Lung (tissue), 11 donors: ENCODE measurements at regions not wholly inside any gene's neighbourhood (a gene's known extent, or its start where the extent isn't known, plus 50 kb on each side); places are given as distances from the start of the nearest gene placed in this dataset.

Experiments
- ATAC-seq: fragments of 200-7000 bp; cut with Tn5 transposase; one replicate; pipeline ENCODE4 v1.9.1; 2020; ENCODE audit warnings: moderate number of reproducible peaks; ENCODE audit not compliant: insufficient read depth, low FRiP score
- DNase-seq, 3 donors: peaks; one replicate each; pipeline ENCODE4 v3.0.0-alpha.2; 2013 to 2017
- H3K27ac ChIP-seq, 2 donors: one replicate each; pipeline ENCODE4 v1.5.1; 2013; ENCODE audit warnings: mild to moderate bottlenecking in 2 of 2, moderate library complexity in 2 of 2, control low read depth in 1 of 2, inconsistent platforms in 1 of 2, low read depth in 1 of 2, low read length in 1 of 2
- H3K27me3 ChIP-seq, 3 donors: one replicate each; pipeline ENCODE4 v1.5.1; 2013; ENCODE audit warnings: low read length in 2 of 3; ENCODE audit not compliant: control insufficient read depth in 3 of 3, insufficient read depth in 3 of 3
- H3K36me3 ChIP-seq, 4 donors: one replicate each; pipeline ENCODE4 v1.5.1; 2013; ENCODE audit warnings: low read length in 4 of 4, mild to moderate bottlenecking in 1 of 4, moderate library complexity in 1 of 4; ENCODE audit not compliant: control insufficient read depth in 4 of 4, insufficient read depth in 4 of 4
- H3K4me1 ChIP-seq, 5 donors: one replicate each; pipeline ENCODE4 v1.5.1; 2013; ENCODE audit warnings: low read length in 5 of 5, mild to moderate bottlenecking in 2 of 5, moderate library complexity in 1 of 5; ENCODE audit not compliant: control insufficient read depth in 5 of 5, insufficient read depth in 5 of 5
- H3K4me3 ChIP-seq: one replicate; pipeline ENCODE4 v1.5.1; 2013; ENCODE audit warnings: mild to moderate bottlenecking, control low read depth, moderate library complexity
- H3K9ac ChIP-seq, 2 donors: one replicate each; pipeline ENCODE4 v1.5.1; 2013; ENCODE audit warnings: low read length in 2 of 2, control low read depth in 1 of 2; ENCODE audit not compliant: insufficient read depth in 1 of 2
- H3K9me3 ChIP-seq, 4 donors: one replicate each; pipeline ENCODE4 v1.5.1; 2013; ENCODE audit warnings: low read length in 3 of 4, mild to moderate bottlenecking in 1 of 4, moderate library complexity in 1 of 4; ENCODE audit not compliant: control insufficient read depth in 4 of 4, insufficient read depth in 3 of 4
- CTCF ChIP-seq: IDR thresholded peaks from 2 replicates; pipeline ENCODE4 v1.5.1; 2012; ENCODE audit warnings: mild to moderate bottlenecking; ENCODE audit errors: control extremely low read depth, extremely low read depth
- WGBS, 2 donors: extraction: QIAGEN DNeasy Blood & Tissue Kit; methylation state at CpG; one replicate each; pipeline ENCODE4 v1.1.7; 2013; 5-methylcytosine and 5-hydroxymethylcytosine counted together
- donor health status: control.
- donor health status: control.
- donor health status: Bipolar disorder and iron deficiency.
- donor health status: healthy.
- donor health status: DM: yes; HTN: yes; CAD: no.

DNA sequence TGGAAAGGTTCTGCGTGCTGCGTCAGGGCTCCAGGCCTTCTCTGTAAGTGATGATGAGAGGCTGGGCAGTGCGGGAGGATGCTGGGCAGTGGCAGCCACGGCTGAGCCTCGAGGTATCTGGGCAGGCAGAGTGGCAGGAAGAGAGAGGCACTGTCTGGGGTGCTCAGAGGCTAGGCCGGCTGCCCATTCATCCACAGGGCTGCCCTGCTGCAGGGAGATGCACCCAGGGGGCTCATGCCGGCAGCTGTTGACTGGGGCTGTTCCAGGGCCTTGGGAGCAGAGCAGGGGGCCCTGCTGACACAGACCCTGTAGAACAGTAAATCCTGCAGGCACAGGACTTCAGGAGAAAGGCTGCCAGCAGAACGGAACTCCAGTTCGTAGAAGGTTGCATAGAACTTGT is 88.8 kb downstream of the BOD1 start:
- Histone ChIP-seq H3K36me3 (no peaks in the 10 kb centered on the region), H3K9ac (no peak overlapping the region), H3K4me1 (no peaks in the 10 kb centered on the region), H3K9me3 (no peaks in the 10 kb centered on the region), H3K4me3 (no peak overlapping the region), H3K27me3 (no peaks in the 10 kb centered on the region), H3K27ac (no peak overlapping the region)
- ATAC-seq, result no peak
- 79% methylated on average over 9 of the region's 9 CpGs for WGBS, 2 donors
- TF ChIP-seq CTCF, result no peak
- DNase-seq, result no peak

- Histone ChIP-seq H3K9me3 (peaks cover 0 to 2% (median 0%) of the 10 kb centered on the region in 4 donors), H3K36me3 (no peaks in the 10 kb centered on the region), H3K4me1 (no peaks in the 10 kb centered on the region), H3K27me3 (no peaks in the 10 kb centered on the region), H3K27ac (no peak overlapping the region), H3K4me3 (no peak overlapping the region), H3K9ac (no peak overlapping the region)
- no peak for TF ChIP-seq CTCF
- ATAC-seq (no peak), DNase-seq (no peak)
- 73 to 78% methylated on average over 3 of the region's 3 CpGs for WGBS, 2 donors
Measured at GRCh38 chr5:173524136-173524535, 92.3 kb downstream of the BOD1 start.

DNA sequence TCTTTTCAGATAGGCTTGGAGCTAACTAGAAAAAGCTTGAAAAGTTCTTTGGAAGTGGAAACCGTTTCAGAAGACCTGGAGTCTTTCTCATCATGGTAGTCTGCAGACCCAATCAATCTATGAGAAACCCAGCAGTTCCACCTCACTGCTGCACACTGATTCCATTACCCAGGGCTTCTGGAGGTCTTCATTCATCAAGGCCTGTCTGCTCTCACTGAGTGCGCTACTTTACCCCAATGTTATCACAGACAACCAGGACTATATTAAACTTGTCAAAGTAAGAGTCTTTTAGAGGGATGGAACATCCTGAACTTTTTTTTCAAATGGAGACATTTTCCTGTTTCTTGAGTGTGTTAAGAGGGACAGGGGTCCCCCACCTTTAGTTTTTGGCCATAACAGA is 93.1 kb downstream of the BOD1 start:
- H3K4me3 ChIP-seq, result no peak overlapping the region
- H3K9me3 ChIP-seq, result peaks cover 0 to 4% (median 0%) of the 10 kb centered on the region in 4 donors
- no peaks in the 10 kb centered on the region for H3K4me1 ChIP-seq
- ATAC-seq (no peak), DNase-seq (no peak)
- TF ChIP-seq CTCF, result no peak
- H3K36me3 ChIP-seq, result no peaks in the 10 kb centered on the region
- no peaks in the 10 kb centered on the region for H3K27me3 ChIP-seq
- no peak overlapping the region for H3K9ac ChIP-seq
- WGBS, 2 donors, result 52 to 64% methylated on average over 2 of the region's 2 CpGs
- no peak overlapping the region for H3K27ac ChIP-seq

DNA sequence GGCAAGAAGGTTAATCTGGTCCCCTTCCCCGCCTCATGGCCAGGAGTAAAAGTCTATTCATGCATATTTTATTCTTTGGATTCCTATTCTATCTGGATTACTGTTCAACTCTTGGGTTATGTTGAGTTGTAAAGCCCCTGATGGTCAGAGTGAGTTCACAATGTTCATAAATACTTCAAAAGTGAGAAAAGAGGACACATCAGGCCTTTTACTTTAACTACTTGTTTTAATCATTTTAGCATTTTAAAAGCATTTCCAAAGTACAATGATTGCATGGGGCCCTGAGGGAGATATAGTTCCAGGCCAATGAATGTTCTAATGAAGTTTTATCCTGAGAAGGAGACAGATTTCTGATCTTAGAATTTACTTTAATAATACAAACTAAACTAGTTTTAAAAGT is 93.9 kb downstream of the BOD1 start:
- Histone ChIP-seq H3K4me1 (no peaks in the 10 kb centered on the region), H3K9me3 (peaks cover 0 to 4% (median 0%) of the 10 kb centered on the region in 4 donors), H3K36me3 (no peaks in the 10 kb centered on the region), H3K27me3 (no peaks in the 10 kb centered on the region), H3K4me3 (no peak overlapping the region), H3K9ac (no peak overlapping the region), H3K27ac (no peak overlapping the region)
- TF ChIP-seq CTCF, result no peak
- WGBS, 2 donors, result 82 to 83% methylated on average over 1 of the region's 1 CpG
- ATAC-seq (no peak), DNase-seq (no peak)
